SK-N-MC (cell line): ENCODE measurements at regions not wholly inside any gene's neighbourhood (a gene's known extent, or its start where the extent isn't known, plus 50 kb on each side); places are given as distances from the start of the nearest gene placed in this dataset.

Source experiments
- EZH2 ChIP-seq: fragments of 200-600 bp; sonication (generic); IDR thresholded peaks from one replicate; pipeline ENCODE4 v1.6.1; 2017; ENCODE audit warnings: antibody characterized with exemption
- POLR2AphosphoS5 ChIP-seq: IDR thresholded peaks from 2 replicates; pipeline ENCODE4 v1.6.1; 2012; ENCODE audit warnings: mild to moderate bottlenecking, low read depth, low read length, borderline replicate concordance

GRCh38 chr9:85142496-85142911, 473.0 kb downstream of the NTRK2 start:
- TF ChIP-seq EZH2 (no peak), POLR2AphosphoS5 (no peak)
